ENCODE measurements at regions not wholly inside any gene's neighbourhood (a gene's known extent, or its start where the extent isn't known, plus 50 kb on each side); places are given as distances from the start of the nearest gene placed in this dataset.

- DNase-seq (ENCODE audit: low read depth, low spot score): no peak
Observed at GRCh38 chr19:33898062-33898677, 101.5 kb downstream of the KCTD15 start.

GRCh38 chr19:33900817-33901216 is 104.1 kb downstream of the KCTD15 start:
- DNase-seq (ENCODE audit: low read depth, low spot score): no peak

GRCh38 chr19:33902395-33902794 is 105.7 kb downstream of the KCTD15 start:
- no peak for DNase-seq (ENCODE audit: low read depth, low spot score)

- DNase-seq (ENCODE audit: low read depth, low spot score): no peak
Observed at GRCh38 chr19:33902802-33903488, 106.3 kb downstream of the KCTD15 start.

GRCh38 chr19:33903489-33903850 is 106.8 kb downstream of the KCTD15 start:
- DNase-seq (ENCODE audit: low read depth, low spot score): no peak

GRCh38 chr19:33904681-33905080 is 108.0 kb downstream of the KCTD15 start:
- DNase-seq (ENCODE audit: low read depth, low spot score): peak; percentile 11

GRCh38 chr19:33905473-33905936 is 108.8 kb downstream of the KCTD15 start:
- no peak for DNase-seq (ENCODE audit: low read depth, low spot score)

- no peak for DNase-seq (ENCODE audit: low read depth, low spot score)
Observed at GRCh38 chr19:33905937-33906577, 109.4 kb downstream of the KCTD15 start.

- DNase-seq (ENCODE audit: low read depth, low spot score): no peak
Observed at GRCh38 chr19:33906578-33907335, 110.1 kb downstream of the KCTD15 start.

GRCh38 chr19:33910922-33911321 is 114.3 kb downstream of the KCTD15 start:
- DNase-seq (ENCODE audit: low read depth, low spot score): no peak

GRCh38 chr19:33914599-33914998 is 117.9 kb downstream of the KCTD15 start:
- DNase-seq (ENCODE audit: low read depth, low spot score): no peak

GRCh38 chr19:33916792-33917191 is 120.1 kb downstream of the KCTD15 start:
- DNase-seq (ENCODE audit: low read depth, low spot score): no peak

- no peak for DNase-seq (ENCODE audit: low read depth, low spot score)
Observed at GRCh38 chr19:33919291-33919690, 122.6 kb downstream of the KCTD15 start.

GRCh38 chr19:33921165-33921564 is 124.5 kb downstream of the KCTD15 start:
- DNase-seq (ENCODE audit: low read depth, low spot score): no peak

- DNase-seq (ENCODE audit: low read depth, low spot score): no peak
Observed at GRCh38 chr19:33926306-33926705, 129.6 kb downstream of the KCTD15 start.

- no peak for DNase-seq (ENCODE audit: low read depth, low spot score)
Observed at GRCh38 chr19:33927789-33928457, 131.3 kb downstream of the KCTD15 start.

GRCh38 chr19:33928458-33928950 is 131.8 kb downstream of the KCTD15 start:
- DNase-seq (ENCODE audit: low read depth, low spot score): no peak

- DNase-seq (ENCODE audit: low read depth, low spot score): no peak
Observed at GRCh38 chr19:33933931-33934330, 137.3 kb downstream of the KCTD15 start.

GRCh38 chr19:33938821-33939220 is 142.2 kb downstream of the KCTD15 start:
- DNase-seq (ENCODE audit: low read depth, low spot score): no peak

GRCh38 chr19:33941133-33941532 is 144.5 kb downstream of the KCTD15 start:
- DNase-seq (ENCODE audit: low read depth, low spot score): no peak

GRCh38 chr19:33946535-33947264 is 150.0 kb downstream of the KCTD15 start:
- DNase-seq (ENCODE audit: low read depth, low spot score): no peak

Measured in pulmonary artery endothelial cell (primary cell).